ENCODE measurements at regions not wholly inside any gene's neighbourhood (a gene's known extent, or its start where the extent isn't known, plus 50 kb on each side); places are given as distances from the start of the nearest gene placed in this dataset.

DNA sequence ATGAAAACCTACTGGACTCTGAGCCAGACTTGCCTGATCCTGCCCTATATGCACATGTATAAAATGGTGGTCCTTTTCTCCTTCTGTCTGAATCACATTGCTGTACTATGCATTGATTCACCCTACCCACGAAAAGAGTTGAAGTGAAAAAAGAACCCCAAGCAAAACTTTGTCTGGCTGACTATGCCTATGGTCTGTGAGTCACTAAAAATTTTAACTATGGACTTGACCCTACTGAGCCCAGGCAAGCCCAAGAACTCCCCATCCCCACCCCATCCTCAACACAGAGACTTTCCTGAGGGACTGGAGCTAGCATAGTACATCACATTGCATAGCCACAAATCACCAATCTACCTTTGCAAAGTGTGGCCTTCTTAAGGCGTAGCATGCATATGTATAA lies 116.6 kb upstream of the TENM3 start:
- DNase-seq (ENCODE audit: low read depth in 2 of 2) = no peak

DNA sequence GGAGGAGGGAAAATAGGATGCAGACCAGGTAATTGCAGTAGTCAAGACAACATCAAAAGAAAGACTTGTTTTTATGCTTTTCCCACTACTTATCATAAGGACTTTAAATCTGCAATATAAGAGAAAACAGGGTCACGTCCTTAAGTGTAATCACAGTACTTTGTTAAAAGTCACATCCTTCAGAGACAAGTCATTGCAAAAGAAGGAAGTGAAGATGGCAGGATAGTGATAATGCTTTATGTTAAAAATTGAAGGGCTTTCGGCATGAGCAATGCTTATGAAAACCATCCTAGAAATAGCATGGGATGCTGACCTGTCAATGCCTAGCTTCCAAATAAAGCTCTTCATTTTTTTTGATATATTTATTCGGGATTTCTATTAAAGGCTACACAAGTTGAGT lies 110.2 kb upstream of the TENM3 start:
- no peak for DNase-seq (ENCODE audit: low read depth in 2 of 2)

DNA sequence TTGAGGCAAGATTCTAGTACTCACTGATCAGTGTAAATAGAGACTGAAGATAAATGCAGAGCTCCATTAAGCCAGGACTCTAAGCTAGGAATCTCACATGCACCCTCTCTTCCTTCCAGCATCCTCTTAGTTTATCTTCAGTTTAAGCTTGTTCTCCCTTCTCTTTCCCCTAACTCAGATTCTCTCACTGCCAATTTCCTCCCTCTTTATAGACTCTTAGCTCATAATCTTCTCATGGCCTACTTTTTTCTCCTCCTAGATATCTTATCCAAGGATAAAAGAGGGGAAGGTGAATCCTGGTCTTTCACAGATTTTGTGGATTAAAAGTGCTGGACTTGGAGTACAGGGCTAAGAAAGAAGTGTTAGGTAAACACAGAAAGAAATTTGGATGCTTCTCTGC lies 108.9 kb upstream of the TENM3 start:
- DNase-seq (ENCODE audit: low read depth in 2 of 2) = no peak

GRCh38 chr4:182136201-182136600 lies 107.0 kb upstream of the TENM3 start:
- DNase-seq (ENCODE audit: low read depth in 2 of 2) = no peak

GRCh38 chr4:182137343-182137742 lies 105.9 kb upstream of the TENM3 start:
- DNase-seq (ENCODE audit: low read depth in 2 of 2) = no peak

- DNase-seq (ENCODE audit: low read depth in 2 of 2) = no peak
Observed at GRCh38 chr4:182139491-182139890, 103.7 kb upstream of the TENM3 start.

GRCh38 chr4:182140547-182140946 lies 102.7 kb upstream of the TENM3 start:
- no peak for DNase-seq (ENCODE audit: low read depth in 2 of 2)

DNA sequence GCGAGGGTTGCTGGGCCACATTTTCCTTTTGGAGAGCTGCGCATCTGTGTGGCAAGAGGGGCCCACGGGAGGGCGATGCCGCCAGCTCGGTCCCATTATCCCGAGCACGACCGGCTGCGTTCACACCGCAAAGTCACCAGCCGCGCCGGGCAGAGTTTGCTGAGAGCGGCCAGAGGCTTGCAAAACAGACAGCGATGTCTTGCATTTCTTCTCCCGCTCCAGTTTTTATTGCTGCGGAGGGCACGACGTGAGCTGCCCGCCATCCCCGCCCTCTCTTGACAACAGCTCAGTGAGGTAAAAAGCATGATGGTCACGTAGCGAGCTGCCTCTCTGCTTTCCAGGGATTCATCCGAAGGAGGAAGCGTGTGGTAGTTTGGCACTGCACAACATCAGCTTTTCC lies 102.1 kb upstream of the TENM3 start:
- no peak for DNase-seq (ENCODE audit: low read depth in 2 of 2)

DNA sequence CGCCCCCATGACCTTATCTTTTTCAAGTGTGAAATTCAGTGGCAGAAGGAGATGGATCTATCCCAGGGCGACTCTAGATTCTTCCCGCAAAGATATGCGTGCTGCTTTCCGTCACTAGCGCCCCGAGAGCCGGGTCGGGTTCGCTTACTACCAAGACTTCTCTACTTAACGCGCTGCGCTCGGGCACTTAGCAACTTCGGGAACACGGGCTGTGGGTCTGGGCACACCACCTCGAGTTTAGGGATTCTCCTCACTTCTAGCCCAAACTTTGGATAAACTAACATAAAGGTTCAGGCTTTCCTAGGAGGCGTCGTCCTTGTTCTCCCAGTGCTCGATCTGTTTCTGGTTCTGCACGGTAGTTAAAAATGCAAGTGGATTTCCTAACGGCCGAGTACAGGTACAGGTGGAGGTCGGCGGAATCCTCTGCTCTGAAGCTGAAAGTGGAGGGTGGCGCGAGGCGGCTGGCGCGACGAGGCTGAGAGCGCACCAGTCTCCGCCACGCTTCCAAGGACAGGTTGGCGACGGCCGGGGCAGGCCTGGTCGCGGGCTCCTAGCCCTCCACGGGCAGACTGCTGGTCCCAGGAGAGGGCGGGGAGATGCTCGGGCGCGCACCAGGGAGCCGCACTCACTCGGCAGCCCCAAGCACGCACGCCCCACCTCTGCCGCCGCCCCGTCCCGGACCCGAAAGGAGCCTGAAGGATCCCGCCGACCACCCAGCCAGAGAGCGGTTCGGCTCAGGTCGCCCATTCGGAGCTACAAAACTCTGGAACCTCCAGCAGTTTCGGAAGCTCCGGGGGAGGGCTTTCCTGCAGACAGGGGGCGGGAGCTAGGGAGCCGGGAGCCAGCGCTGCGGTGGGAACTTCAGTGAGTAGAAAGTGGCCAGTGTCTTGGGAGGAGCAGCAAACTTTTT lies 100.8 kb upstream of the TENM3 start:
- no peak for DNase-seq (ENCODE audit: low read depth in 2 of 2)

GRCh38 chr4:182143086-182143821 lies 99.9 kb upstream of the TENM3 start:
- no peak for DNase-seq (ENCODE audit: low read depth in 2 of 2)

DNA sequence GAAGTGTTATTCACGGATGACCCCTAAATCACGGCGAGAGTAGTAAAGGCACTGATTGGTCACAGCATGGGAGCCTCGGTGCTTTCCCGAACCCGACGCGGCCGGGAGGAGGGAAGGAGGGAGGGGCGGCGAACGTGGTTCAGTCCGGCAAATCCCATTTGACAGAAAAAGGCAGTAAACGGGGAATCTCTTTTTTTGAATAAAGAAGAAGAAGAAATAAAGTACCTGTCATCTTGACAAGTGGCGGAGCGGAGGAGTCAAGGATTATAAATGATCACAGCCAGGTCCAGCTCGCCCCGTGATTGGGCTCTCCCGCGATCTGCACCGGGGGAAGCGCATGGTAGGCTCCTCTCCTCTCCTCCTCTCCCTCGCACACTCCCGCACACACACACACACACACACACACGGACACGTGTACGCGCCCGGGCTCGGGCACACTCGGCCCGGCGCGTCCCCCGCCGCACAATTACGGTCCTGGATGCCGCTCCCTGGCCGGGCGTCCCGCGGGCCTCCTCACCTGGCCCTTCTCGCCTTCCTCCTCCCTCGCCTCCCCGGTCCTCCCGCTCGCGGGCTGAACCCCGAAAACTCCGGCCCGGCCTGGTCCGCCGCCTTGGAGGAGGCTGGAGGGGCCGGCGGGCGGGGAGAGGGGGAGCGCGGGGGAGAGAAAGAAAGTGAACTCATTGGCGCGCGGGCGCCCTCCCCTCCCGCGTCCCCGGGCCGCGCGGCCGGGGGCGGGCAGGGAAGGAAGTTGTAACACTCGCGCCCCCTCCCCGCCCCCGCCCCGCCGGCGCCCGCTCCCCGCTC lies 99.2 kb upstream of the TENM3 start:
- DNase-seq (ENCODE audit: low read depth in 2 of 2) = peak in 1 of 2 donors; percentile 1

GRCh38 chr4:182144626-182145333 lies 98.4 kb upstream of the TENM3 start:
- no peak for DNase-seq (ENCODE audit: low read depth in 2 of 2)

DNA sequence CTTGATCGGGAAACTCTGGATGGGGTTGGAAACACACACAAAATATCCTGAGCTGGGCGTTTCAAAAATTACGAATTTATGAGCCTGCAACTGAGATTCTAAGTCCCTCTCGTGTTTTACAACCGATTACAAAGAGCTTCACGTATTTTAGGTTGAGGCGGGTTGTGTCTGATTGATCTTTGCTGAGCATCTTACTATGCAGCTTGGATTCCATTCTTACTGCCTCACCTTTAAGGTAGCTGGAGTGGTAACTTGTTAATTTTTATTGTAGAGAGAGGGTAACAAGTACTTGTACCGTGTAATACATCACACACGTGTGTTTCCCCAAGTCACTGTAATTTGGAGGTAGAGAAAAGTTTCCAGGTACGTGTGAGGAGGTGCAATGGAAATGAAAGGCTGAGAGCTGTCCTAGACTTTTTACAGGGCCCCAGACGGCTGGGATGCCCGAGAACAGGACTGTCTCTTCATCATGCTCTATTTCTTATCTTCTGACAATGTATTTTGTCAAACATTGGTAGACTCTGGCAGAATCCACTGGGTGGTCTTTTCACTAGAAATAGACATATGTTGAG lies 97.8 kb upstream of the TENM3 start:
- no peak for DNase-seq (ENCODE audit: low read depth in 2 of 2)

- DNase-seq (ENCODE audit: low read depth in 2 of 2) = no peak
Observed at GRCh38 chr4:182147391-182147790, 95.8 kb upstream of the TENM3 start.

DNA sequence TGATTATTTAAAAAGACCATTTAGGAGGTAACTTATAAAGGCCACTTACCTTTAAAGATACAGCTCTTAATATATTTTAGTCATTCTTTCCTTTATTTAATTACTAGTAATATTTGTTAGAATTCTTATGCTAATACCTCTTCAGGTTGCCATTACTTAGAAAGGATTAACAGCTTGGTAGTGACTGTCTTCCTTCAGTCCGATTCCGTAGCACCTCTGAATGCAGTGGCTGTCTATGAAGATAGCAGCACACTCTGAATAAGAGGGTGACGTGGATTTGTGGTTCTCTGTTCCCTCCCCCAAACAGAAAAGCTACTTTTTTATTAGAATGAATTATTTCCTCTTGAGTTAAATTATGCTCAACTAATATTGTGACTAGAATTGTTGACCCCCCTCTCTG lies 92.6 kb upstream of the TENM3 start:
- DNase-seq (ENCODE audit: low read depth in 2 of 2) = no peak

DNA sequence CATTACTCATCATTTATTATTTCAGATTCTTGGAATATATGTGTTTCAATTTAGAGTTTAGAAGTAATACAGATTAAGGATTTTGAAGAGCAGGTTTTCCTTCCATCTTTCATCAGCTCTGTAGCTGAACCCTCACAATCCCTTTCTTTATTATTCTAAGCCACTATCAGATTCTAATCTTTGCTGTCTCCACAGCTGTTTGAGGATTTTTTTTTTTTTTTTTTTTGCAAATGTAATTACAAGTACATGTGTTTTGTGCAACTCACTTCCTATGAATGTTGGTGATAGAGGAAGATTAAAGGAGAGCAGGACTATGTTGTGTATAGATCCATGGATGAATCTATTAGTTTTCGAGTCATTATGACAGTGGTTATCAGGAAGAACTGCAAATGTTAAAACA lies 87.4 kb upstream of the TENM3 start:
- no peak for DNase-seq (ENCODE audit: low read depth in 2 of 2)

- no peak for DNase-seq (ENCODE audit: low read depth in 2 of 2)
Observed at GRCh38 chr4:182163180-182163579, 80.0 kb upstream of the TENM3 start.

DNA sequence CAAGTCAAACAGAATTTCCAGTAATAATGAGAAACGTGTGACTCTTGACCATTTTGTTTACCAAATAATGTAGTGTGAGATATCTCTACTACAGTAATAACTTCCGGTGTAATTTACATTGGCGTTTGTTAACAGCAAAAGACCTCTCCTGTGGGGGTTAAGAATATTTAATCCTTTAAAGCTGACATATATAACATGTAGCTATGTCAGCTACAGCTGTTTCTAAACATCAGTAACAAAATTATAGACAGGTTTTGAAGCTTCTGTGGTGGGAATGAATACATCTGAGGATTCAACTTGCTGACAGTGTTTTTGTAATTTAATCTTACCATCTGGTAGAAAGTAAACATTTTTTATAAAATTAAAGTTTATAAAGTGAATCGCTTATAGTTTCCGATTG lies 73.6 kb upstream of the TENM3 start:
- DNase-seq (ENCODE audit: low read depth in 2 of 2) = no peak

DNA sequence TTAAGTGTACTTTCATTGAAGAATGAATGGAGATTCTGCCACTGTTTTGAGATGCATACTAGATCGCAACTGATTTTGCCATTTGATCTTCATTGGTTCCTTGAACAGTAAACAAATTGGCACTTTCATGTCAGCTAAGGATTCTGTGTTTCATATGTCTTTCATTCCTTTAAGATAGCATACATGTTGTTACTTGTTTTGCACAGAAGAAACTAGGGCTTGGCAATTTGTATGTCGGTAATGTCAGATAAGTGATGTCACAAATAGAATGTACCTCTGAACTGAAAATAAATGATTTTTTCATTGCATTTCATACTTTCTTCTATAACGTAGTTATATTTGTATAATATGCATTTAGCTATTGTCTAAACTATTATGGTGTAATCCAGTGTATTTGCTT lies 73.2 kb upstream of the TENM3 start:
- DNase-seq (ENCODE audit: low read depth in 2 of 2) = no peak

GRCh38 chr4:182170417-182170935 lies 72.7 kb upstream of the TENM3 start:
- no peak for DNase-seq (ENCODE audit: low read depth in 2 of 2)

DNA sequence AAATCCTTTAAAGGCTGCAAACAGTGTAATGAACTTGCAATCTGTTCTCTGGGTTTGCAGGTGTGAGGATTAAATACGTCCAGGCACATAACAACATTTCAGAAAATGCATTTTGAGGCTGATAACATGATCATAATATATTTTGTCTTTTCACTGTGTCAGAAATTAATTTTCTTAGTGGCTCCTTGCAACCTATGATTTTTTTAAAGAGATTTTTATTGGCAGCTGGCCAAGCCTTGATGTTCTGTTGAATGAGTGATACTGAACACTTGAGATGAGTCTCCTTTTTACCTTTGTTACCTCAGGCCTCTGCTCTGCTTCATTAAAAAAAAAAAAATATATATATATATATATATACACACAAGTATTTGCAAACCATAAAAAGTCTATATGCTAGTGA lies 68.2 kb upstream of the TENM3 start:
- DNase-seq (ENCODE audit: low read depth in 2 of 2) = no peak

All from stimulated activated CD4-positive, alpha-beta T cell treated with anti-CD3 and anti-CD28 coated beads, Interleukin-1b, Interleukin-23, amount 100 ng/mL, for 4 hours (primary cell).